Type B pancreatic cell (in vitro differentiated cells): ENCODE measurements at regions not wholly inside any gene's neighbourhood (a gene's known extent, or its start where the extent isn't known, plus 50 kb on each side); places are given as distances from the start of the nearest gene placed in this dataset.
A peak's percentile ranks its signal among the peaks of the same experiment; 100 is the strongest.

ENCODE experiments used
- DNase-seq: peaks from one replicate; pipeline ENCODE4 v3.0.0; 2021; ENCODE audit warnings: mixed read lengths; ENCODE audit not compliant: unreplicated experiment; ENCODE audit errors: extremely low spot score
- H3K27ac Mint-ChIP-seq: 2 replicates; pipeline ENCODE4 v1.8.0; 2021; ENCODE audit warnings: mild to moderate bottlenecking, mixed read lengths
- H3K27me3 Mint-ChIP-seq: 2 replicates; pipeline ENCODE4 v1.8.0; 2021; ENCODE audit warnings: mixed read lengths
- H3K36me3 Mint-ChIP-seq: 2 replicates; pipeline ENCODE4 v1.8.0; 2021; ENCODE audit warnings: mixed read lengths
- H3K4me1 Mint-ChIP-seq: one replicate; pipeline ENCODE4 v1.8.0; 2021; ENCODE audit warnings: mixed read lengths; ENCODE audit not compliant: unreplicated experiment
- H3K4me3 Mint-ChIP-seq: 2 replicates; pipeline ENCODE4 v1.8.0; 2021; ENCODE audit warnings: mild to moderate bottlenecking, mixed read lengths
- H3K9me3 Mint-ChIP-seq: 2 replicates; pipeline ENCODE4 v1.8.0; 2021; ENCODE audit warnings: mixed read lengths
- CTCF ChIP-seq: fragments of 200-600 bp; sonication (generic); conservative IDR thresholded peaks from 2 replicates; pipeline ENCODE4 v1.5.0; 2021; ENCODE audit warnings: antibody characterized with exemption, mild to moderate bottlenecking

GRCh38 chr2:198966269-198966668 is 491.5 kb downstream of the SATB2 start:
- Mint-ChIP-seq H3K4me1 (peaks cover 4% of the 10 kb centered on the region), H3K4me3 (no peak overlapping the region), H3K36me3 (no peaks in the 10 kb centered on the region), H3K27ac (no peak overlapping the region), H3K27me3 (no peaks in the 10 kb centered on the region), H3K9me3 (no peaks in the 10 kb centered on the region)
- no peak for TF ChIP-seq CTCF
- no peak for DNase-seq

- Mint-ChIP-seq H3K9me3 (no peaks in the 10 kb centered on the region), H3K36me3 (no peaks in the 10 kb centered on the region), H3K27ac (no peak overlapping the region), H3K4me3 (no peak overlapping the region), H3K27me3 (no peaks in the 10 kb centered on the region), H3K4me1 (no peaks in the 10 kb centered on the region)
- no peak for DNase-seq
- peak; percentile 50 for TF ChIP-seq CTCF
Measured at GRCh38 chr2:198961547-198961946, 496.2 kb downstream of the SATB2 start.

GRCh38 chr2:198957181-198957580 is 500.6 kb downstream of the SATB2 start:
- Mint-ChIP-seq H3K36me3 (no peaks in the 10 kb centered on the region), H3K27me3 (no peaks in the 10 kb centered on the region), H3K9me3 (no peaks in the 10 kb centered on the region), H3K4me1 (no peaks in the 10 kb centered on the region), H3K27ac (no peak overlapping the region), H3K4me3 (no peak overlapping the region)
- no peak for TF ChIP-seq CTCF
- DNase-seq, result no peak

- Mint-ChIP-seq H3K27ac (no peak overlapping the region), H3K4me1 (no peaks in the 10 kb centered on the region), H3K36me3 (no peaks in the 10 kb centered on the region), H3K27me3 (no peaks in the 10 kb centered on the region), H3K9me3 (no peaks in the 10 kb centered on the region), H3K4me3 (no peak overlapping the region)
- no peak for DNase-seq
- no peak for TF ChIP-seq CTCF
Measured at GRCh38 chr2:198953328-198953727, 504.4 kb downstream of the SATB2 start.

GRCh38 chr2:198950803-198951202 is 506.9 kb downstream of the SATB2 start:
- Mint-ChIP-seq H3K27ac (no peak overlapping the region), H3K9me3 (no peaks in the 10 kb centered on the region), H3K4me1 (no peaks in the 10 kb centered on the region), H3K36me3 (no peaks in the 10 kb centered on the region), H3K27me3 (no peaks in the 10 kb centered on the region), H3K4me3 (no peak overlapping the region)
- no peak for TF ChIP-seq CTCF
- DNase-seq, result no peak

- H3K9me3 Mint-ChIP-seq, result no peaks in the 10 kb centered on the region
- no peak for TF ChIP-seq CTCF
- DNase-seq, result no peak
- H3K4me3 Mint-ChIP-seq, result no peak overlapping the region
- H3K4me1 Mint-ChIP-seq, result no peaks in the 10 kb centered on the region
- no peaks in the 10 kb centered on the region for H3K27me3 Mint-ChIP-seq
- H3K36me3 Mint-ChIP-seq, result no peaks in the 10 kb centered on the region
- H3K27ac Mint-ChIP-seq, result no peak overlapping the region
Measured at GRCh38 chr2:198945496-198945895, 512.2 kb downstream of the SATB2 start.
